ENCODE measurements at regions not wholly inside any gene's neighbourhood (a gene's known extent, or its start where the extent isn't known, plus 50 kb on each side); places are given as distances from the start of the nearest gene placed in this dataset.

DNA sequence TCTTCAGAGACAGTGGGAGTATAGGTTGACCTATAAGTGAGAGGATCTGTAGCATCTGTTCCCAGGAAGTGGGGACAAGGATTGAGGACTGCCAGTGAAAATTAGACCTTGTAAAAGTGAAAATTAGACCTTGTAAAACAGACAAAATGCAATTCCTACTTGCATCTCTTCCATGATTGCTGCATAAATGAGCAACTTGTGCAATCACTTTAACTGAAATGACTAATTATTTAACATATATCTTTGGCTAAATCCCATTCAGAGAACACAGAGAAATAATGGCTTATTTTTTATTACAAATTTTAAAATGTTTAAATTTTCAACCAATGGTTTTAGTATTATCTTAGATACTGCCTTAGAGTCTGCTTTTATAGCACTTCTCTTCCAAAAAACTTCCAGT, 67.2 kb upstream of the NABP1 start:
- no peak for TF ChIP-seq POLR2A (IDR thresholded peaks at IDR 0.05; ENCODE audit: low read depth, low read length)
- TF ChIP-seq, protein P1, sequence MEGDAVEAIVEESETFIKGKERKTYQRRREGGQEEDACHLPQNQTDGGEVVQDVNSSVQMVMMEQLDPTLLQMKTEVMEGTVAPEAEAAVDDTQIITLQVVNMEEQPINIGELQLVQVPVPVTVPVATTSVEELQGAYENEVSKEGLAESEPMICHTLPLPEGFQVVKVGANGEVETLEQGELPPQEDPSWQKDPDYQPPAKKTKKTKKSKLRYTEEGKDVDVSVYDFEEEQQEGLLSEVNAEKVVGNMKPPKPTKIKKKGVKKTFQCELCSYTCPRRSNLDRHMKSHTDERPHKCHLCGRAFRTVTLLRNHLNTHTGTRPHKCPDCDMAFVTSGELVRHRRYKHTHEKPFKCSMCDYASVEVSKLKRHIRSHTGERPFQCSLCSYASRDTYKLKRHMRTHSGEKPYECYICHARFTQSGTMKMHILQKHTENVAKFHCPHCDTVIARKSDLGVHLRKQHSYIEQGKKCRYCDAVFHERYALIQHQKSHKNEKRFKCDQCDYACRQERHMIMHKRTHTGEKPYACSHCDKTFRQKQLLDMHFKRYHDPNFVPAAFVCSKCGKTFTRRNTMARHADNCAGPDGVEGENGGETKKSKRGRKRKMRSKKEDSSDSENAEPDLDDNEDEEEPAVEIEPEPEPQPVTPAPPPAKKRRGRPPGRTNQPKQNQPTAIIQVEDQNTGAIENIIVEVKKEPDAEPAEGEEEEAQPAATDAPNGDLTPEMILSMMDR (IDR thresholded peaks at IDR 0.05; ENCODE audit: extremely low read depth in 1 of 2, insufficient read depth in 1 of 2, low read depth in 1 of 2, low read length in 2 of 2), result no peak
- no peak for TF ChIP-seq MAX (IDR thresholded peaks at IDR 0.05; ENCODE audit: insufficient read depth, insufficient read length)
- no peak for TF ChIP-seq JUN (IDR thresholded peaks at IDR 0.05; ENCODE audit: borderline replicate concordance, insufficient read depth, insufficient read length, low read depth)

Data from endothelial cell of umbilical vein (primary cell).